HG02840 (cell line): ENCODE measurements at regions not wholly inside any gene's neighbourhood (a gene's known extent, or its start where the extent isn't known, plus 50 kb on each side); places are given as distances from the start of the nearest gene placed in this dataset.

ENCODE experiments used
- ATAC-seq: cut with Tn5 transposase; IDR thresholded peaks from one replicate; pipeline ENCODE4 v1.9.1; 2021; ENCODE audit warnings: mild to moderate bottlenecking, moderate library complexity, moderate number of reproducible peaks; ENCODE audit not compliant: unreplicated experiment, low FRiP score

DNA sequence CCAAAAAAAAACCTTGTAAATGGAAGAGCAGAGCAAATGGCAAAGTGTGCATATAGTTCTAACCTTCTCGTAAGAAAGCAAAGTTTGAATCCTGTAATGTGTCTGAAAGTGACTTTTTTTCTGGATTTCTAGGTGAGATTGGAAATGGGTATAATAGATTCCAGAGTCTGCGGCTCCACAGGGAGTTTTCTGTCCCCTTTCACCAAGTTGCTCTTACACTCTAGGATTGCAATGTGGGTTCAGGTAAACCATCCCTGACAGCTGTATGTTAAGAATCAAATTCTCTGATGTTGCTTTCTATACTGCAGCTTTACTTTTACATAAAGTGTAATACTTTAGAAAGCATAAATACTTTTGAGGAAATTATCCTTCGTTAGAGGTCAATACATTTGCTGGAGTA is 260.1 kb downstream of the PRL start:
- no peak for ATAC-seq

DNA sequence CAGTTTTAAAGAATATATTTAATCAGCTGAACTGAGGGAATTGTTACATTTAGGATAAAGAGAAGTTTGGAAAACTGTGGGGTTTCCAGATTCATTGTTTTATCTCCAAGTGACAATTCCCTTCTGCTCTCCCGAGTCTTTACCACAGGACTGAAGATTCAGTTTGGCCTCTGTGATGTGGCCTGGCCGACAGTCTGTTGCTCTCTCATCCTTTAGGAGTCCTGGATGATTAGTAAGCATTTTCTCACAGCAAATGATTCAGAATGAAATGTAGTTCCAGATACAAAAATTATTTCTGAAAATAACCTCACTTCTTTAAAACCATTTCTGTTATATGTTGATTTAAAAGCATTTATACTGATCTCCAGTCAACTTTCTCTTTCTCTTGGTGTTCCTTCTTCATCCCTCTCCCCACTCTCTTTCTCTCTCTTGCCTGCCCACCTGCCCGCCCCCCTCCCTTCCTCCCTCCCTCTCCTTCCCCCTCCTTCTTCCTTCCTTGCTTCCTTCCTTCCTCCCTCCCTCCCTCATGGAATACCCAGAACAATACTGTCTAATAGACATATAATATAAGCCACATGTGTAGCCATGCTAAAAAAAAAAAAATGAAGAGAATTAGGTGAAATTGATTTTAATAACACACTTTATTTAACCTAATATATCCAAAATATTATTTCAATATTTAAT is 254.9 kb downstream of the PRL start:
- ATAC-seq = no peak

DNA sequence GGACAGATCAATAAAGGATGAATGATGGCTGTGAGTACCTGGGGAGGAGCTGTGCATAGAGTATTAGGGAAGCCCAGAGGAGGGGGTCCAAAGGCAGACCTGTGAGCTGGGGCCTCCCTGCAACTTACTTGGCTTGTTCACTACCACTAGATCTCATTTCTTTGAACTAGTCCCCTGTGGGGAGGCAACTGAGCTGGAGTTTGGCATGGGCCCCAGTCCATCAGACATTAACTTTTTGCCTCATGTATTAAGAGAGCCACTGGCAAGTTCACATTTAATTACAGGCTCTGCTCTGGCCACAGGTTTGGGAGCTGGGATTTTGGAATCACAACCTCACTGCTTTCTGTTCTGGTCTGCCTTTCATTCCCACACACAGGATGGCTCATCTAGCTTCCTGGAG is 254.1 kb downstream of the PRL start:
- no peak for ATAC-seq

DNA sequence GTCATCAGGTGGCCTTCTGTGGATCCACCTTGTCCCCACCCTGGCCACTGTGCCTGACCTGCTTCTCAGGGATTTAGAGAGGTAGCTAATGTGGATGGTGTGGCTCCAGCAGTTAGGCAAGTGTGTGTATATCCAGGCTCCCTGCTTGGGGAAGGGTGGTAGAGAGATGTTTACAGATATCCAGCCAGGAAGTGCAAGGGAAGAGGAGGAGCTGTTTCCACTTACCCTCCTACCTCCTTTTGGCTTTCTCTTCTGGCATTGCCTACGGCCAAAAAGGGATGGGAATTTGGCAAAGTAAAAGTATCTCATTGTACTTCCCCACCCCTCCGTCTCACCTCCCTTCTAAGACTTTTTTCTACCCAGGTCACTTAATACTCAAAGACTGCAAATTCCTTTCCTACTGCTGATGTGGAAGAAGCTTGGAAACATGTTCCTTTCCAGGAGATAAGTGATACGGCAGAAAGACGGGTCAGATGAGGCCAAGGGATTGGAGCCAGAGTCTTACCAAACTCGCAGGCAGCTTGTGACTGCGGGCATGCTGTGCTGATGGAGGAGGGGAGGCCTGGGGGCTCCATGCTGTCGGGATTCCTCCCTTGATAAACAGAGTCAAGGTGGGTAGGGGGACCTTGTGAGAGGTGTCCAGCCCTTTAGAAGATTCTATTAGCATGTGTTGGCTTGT is 253.4 kb downstream of the PRL start:
- no peak for ATAC-seq

DNA sequence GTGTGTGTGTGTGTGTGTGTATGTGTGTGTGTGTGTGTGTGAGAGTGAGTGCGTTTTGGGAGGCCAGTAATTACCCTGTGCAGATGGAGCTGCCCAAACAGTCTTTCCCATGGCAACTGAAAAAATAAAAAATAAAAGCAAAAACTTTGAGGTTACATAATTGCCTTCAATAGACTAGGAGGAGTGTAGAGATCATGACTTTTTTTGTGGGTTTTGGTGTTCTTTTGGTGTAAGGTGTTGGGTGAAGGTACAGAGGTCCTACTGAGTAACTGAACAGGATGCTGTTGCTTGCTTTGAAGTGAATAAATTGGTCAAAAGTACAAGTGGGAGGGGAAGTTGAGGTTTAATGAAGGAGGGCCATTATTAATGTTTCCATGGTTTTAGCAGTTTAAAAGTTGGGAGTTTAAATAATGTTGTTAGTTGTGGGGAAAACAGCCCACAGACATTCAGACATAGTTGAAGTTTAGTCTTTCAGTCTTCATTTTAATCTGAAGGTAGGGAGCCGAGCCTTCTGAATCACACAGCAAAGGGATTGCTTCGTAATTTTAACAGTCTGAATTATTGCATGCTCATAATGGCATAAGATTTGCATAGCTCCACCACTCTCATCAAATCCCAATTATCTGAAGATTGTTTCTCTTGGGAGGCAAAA is 251.4 kb downstream of the PRL start:
- no peak for ATAC-seq

DNA sequence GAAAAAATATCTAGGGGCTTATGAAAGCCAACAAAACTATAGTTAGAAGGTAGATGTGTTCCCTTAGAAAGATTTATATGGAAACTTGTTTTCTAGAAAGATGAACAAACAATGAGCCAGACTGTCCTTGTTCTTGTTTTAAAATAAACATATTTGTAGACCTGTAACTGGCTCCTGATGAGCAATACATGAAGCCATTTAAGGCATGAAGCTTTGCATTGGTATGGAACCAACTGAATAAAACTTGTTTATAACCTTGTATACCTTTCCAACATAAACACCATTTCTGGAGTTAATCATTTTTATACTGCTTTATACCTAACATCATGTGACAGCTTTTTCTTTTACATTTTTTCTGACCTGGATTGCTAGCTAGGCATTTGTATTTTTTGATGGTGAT is 247.8 kb downstream of the PRL start:
- ATAC-seq = no peak

DNA sequence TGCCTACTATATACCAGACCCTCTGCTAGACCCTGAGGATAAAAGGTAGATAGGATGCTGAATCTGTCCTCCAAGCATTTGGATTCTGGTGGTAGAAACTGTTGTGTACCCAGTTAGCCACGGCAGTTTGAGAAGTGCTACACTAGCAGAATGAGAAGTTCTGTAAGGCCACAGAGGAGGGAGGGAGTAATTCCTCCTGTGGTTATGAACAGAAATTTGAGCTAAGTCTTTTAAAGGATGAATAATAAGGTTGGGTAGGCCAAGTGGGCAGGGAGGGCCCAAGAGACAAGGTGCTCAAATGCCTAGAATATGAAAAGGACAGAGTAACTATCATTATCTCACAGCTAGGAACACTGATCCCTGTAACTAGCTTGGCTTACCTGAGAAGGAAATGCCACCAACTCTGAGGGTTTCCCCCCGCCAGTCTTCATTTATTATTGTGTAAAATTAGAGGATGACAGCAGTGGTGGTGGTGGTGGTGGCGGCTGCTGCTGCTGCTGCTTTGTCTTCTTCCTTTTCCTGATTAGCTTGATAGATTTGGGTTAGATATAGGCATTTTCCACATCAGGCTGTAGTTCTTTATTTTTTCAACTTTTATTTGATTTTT is 243.3 kb downstream of the PRL start:
- no peak for ATAC-seq

DNA sequence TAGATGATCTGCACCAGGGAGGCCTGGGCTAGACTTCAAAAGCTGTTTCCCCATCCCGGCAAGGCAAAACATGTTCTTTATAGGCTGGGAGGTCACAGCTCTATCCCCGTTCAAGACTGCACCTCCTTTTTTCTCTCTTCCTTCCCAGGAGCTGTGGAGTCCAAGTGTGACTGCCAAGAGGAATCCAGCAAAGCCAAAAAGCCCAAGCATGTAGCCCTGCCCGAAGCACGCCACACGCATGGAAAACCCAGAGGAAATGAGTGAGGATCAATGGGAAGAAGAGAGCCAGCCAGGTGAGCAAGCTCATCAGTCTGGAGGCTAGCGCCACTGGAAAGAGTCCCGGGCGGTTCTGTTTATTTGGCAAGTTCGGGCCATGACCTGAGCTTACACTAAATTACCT is 240.4 kb downstream of the PRL start:
- ATAC-seq = no peak

DNA sequence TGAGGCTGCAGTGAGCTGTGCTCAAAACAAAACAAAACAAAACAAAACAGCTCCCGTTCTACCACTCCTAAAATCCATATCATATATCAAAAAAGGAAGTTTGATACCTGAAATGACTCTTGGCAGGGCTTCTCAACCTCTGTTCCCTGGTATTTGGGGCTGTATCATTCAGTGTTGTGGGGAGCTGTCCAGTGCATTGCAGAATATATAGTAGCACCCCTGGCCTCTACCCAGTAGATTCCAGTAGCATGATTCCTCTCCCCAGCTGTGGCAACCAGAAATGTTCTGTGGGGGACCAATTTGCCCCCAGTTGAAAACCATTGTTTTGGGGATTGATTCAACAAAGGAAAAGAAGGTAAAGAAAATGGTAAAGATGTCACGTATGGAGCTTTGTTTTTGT is 238.9 kb downstream of the PRL start:
- no peak for ATAC-seq

DNA sequence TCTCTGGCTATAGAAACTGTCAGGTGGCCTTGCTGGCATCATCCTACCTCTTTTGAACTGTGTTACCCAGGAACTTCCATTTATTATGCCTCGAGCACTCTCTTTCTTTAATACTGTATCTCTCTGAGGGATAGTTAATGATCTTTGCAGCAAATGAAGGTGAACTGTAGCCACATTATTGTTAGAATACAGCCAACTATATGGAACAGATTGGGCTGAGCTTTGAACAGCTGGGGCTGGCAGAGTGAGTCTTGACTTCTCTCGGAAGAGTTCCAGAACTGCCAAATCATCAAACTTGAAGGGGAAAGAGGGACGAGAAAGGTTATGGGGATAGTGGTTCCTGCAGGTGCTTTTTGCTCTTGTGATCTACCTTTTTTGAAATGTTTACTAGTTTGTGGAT is 237.7 kb downstream of the PRL start:
- no peak for ATAC-seq

DNA sequence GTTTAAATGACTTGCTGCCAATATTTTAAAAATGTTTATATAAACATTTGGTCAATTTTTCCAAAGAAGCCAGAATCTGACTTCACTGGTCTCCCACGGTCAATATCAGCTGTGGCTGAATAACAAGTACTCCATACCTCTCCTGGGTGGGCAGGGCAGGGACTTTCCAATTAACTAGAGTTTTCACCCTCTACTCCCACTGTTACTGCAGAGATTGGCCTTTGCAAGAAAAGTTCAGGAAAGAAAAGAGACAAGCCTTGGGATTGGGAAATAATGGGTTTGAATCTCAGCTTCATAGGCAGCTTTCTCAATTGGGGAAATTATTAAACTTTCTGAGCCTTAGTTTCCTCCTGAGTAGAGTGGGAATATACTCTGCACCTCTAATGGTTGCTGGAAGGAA is 236.9 kb downstream of the PRL start:
- ATAC-seq = no peak

DNA sequence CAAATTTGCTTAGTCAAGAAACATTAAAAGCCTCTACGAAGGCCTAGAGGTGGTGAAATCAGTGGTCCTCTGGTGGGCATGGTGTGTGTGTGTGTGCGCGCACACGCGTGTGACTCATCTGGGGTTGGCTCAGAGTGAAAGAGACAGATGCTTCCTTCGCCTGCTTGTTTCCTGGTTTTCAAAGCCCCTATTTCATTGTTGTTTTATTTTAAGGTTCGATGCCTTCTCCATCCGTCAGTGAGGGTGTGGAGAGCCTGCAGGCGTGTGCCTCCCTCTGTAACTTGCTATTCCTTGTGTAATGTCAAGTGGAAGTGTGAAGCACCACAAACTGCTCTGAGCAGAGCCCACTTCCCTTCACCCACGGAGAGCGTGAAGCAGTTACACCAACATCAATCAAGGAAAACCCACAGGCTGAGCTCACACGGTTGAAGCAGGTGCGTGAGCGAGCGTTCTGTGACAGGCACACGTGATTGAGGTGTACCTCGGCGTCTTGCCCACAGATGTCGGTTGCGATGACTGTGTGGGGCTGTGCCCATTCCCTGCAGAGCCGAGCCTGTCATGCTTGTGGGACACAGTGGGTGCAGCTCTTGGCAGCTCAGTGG is 233.9 kb downstream of the PRL start:
- no peak for ATAC-seq

DNA sequence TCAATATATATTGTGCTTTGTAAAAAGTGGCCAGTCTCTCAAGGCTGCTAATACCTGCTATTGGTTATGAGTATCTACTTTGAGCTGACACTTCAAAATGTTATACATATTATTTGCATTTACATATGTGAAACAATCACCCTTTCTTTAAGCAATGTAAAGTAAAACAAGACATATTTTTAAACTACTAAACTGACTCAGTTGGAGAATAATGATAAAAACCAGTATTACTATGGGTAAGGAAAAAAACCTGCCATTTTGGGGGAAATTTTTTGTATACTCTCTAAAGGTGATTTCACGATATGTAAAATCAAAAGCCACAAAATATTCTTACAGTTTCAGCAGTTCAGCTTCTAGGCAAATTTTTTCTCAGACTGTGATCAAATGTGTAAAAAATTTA is 232.3 kb downstream of the PRL start:
- no peak for ATAC-seq

DNA sequence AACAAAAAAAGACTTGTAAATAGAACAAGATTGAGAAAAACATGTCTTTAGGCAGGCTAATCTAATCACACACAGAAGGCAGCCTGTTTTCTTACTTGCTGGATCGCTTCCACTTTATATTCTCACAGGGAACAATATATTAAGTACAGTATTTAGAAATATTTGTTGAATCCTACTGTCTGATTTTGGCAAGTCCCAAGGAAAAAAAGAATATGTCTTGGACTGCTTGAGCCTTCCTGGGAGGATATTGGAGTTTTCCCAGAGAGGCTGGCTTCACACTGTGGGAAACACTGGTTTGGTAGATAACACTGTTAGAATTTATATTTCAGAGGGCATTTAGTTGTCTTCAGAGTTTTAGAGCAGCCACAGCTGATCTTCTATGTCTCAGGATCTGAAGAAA is 229.7 kb downstream of the PRL start:
- ATAC-seq = no peak

DNA sequence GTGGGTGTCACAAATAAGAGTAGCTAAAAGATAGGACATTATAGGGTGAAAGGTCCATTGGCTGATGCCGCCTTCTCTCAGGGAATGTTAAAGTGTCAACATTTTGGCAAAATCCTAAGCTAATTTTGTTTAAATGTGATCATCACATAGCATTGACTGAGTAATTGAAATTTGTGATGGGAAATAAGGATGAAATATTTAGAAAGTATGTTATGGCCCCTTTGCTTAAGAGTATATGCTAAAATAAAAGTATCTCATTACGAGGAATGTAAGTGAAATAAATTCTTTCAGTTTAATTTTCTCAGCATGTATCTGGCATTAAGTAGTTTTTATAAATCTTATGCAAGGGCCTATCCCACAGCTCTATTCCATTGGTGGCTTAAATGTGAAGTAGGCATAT is 229.2 kb downstream of the PRL start:
- no peak for ATAC-seq

DNA sequence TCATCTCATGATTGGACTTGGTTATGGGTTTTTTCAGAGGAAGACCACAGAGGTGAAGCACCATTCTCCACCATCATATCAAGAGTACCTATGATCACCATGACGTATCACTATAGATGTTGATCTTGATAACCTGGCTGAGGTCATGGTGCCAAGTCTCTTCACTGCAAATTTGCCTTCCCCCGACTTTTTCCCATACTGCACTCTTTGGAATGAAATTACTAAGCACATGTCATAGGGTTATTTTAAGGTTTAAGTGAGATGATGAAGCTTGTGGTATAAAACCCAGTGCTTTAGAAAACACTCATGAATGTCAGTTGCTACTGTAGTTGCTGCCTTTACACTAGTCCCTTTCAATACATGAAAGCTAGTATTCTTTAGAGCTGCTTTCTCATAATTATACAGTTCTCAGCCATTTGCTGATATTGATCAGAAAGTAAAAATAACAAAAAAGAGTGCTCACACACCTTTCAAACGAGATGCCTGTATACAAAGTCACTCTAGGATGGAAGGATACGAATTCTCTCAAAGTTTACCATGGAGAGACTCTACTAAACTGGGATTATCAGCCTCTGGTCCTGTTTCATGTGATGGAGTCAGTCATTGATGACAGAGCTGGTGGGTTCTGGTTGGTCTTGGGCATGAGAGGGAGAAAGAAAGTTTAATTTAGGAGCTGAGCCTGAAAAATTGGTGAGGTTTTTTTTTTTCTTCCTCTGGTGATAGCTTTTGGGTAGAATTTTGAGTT is 228.1 kb downstream of the PRL start:
- ATAC-seq = no peak

DNA sequence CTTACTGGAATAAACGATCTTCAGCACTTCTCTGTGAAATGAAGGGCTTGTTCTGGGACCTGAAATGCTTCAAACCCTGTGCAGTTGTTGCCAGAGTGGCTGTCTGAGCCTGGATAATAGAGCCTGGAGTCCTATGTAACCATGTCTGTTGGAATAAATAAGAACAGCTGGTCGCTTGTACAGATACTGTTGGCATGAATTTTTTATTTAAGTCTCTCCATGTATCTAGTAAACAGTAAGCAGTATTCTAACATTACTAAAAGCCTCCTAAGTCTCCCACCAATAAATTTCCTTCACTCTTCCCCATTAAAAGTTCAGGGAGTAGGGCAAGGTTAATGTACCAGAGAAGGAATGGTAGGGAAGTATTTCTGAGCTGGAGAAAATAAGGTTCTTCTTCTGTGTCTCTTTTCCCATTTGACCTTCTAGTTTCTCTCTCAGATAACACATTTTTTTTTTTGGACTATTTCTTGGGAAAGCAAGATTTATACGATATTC is 227.5 kb downstream of the PRL start:
- ATAC-seq = no peak

DNA sequence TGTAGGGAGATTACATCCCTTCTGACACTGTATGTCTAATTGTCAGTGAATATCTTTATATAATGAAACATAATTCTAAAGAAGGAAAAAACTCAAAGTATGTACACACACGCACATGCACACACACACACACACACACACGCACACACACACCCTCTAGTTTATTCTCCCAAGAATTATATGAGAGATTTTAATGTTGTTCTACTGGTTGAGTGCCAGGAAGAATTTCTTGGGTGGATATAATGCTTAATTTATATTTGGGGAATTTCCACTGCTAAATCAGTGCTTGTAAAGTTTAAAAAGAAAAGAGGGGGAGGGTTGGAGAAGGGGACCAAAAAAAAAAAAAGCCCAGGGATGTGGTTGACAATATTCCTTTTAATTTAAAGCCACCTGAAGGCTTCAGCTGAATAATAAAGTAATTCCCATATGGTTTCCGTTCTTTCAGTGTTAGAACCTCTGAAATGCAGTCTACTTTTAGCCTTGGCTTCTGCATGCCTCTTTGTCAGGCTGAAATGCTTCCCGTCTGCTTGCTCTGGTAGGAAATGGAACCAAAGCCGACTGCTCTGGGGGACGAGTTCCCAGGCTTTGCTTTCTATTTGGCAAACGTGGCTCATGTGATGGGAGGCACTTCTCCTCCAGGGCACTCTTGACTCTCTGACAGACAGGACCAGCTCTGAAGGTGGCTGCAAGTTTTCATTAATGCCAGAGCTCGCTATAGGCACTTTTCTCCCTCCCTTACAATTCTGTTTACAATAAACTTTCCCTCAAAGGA is 225.4 kb downstream of the PRL start:
- no peak for ATAC-seq

DNA sequence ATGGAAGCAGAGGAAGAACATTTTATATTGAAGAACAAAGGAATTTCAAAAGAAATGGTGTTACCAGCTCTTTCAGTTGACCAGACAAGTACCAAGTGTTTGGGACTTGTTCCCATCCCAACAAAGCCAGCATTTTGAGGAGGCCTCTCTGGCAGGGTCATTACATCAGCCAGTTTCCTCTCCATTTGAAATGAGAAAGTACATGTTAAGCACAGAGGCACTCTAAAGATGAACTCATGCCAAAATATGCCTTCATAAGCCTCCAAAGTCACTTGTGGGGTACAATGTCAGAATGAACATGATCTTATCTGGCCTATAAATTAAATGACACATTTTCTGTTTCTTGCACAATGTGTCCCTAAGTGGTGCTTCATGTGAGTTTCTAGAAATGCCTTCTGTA is 223.9 kb downstream of the PRL start:
- ATAC-seq = no peak
